T-cell (primary cell): ENCODE measurements at regions not wholly inside any gene's neighbourhood (a gene's known extent, or its start where the extent isn't known, plus 50 kb on each side); places are given as distances from the start of the nearest gene placed in this dataset.

Experiments used
- ATAC-seq, 4 experiments: fragments of 200-7000 bp in 3 of 4; fragments of 150-1000 bp in 1 of 4; cut with Tn5 transposase; replicated peaks in 1 of 4; 1 replicate in 3 of 4; 2 replicates in 1 of 4; pipeline ENCODE4 v1.10.0; 2021; ENCODE audit warnings: moderate library complexity in 3 of 4, mild to moderate bottlenecking in 2 of 4, moderate number of reproducible peaks in 1 of 4
- CTCF ChIA-PET, 2 donors: fragments of 300-600 bp; sonication (Branson Sonifier 250); formaldehyde crosslinking; loops; one replicate each; lab custom pipeline; 2022; ENCODE audit warnings: antibody characterized with exemption in 2 of 2; lab: Charles Lee
- POLR2A ChIA-PET, 2 donors: fragments of 300-600 bp; sonication (Branson Sonifier 250); formaldehyde crosslinking; loops; one replicate each; lab custom pipeline; 2022; ENCODE audit warnings: antibody characterized with exemption in 2 of 2; lab: Charles Lee
- DNase-seq, 35 experiments: peaks; one replicate each; pipeline versions ENCODE4 v3.0.0 to v3.0.0-alpha.2; 2013 to 2023
- H3K27ac ChIP-seq: one replicate; pipeline ENCODE4 v1.5.1; 2013; ENCODE audit warnings: low read length
- H3K27me3 ChIP-seq, 2 experiments: replicated peaks in 1 of 2; 1 replicate in 1 of 2; 2 replicates in 1 of 2; pipeline versions ENCODE4 v1.6.1 to v1.7.0; 2013; ENCODE audit warnings: low read length in 1 of 2, mixed read lengths in 1 of 2; ENCODE audit not compliant: control insufficient read depth in 2 of 2, insufficient read depth in 2 of 2; ENCODE audit errors: extremely low read depth in 1 of 2
- H3K36me3 ChIP-seq, 2 donors: 1 replicate in 1 of 2; 2 replicates in 1 of 2; pipeline versions ENCODE4 v1.6.1 to v1.7.0; 2013; ENCODE audit warnings: low read length in 1 of 2; ENCODE audit not compliant: control insufficient read depth in 2 of 2, insufficient read depth in 1 of 2; ENCODE audit errors: extremely low read depth in 1 of 2
- H3K4me1 ChIP-seq, 2 experiments: 1 replicate in 1 of 2; 2 replicates in 1 of 2; pipeline versions ENCODE4 v1.6.1 to v1.7.0; 2013; ENCODE audit warnings: low read length in 2 of 2, mixed read lengths in 1 of 2; ENCODE audit not compliant: insufficient read depth in 2 of 2, control insufficient read depth in 1 of 2; ENCODE audit errors: extremely low read depth in 1 of 2
- H3K4me3 ChIP-seq, 2 donors: 1 replicate in 1 of 2; 2 replicates in 1 of 2; pipeline versions ENCODE4 v1.5.1 to v1.7.0; 2013; ENCODE audit warnings: mild to moderate bottlenecking in 2 of 2, low read length in 1 of 2, moderate library complexity in 1 of 2; ENCODE audit not compliant: control insufficient read depth in 1 of 2; ENCODE audit errors: extremely low read depth in 1 of 2
- H3K9me3 ChIP-seq: 2 replicates; pipeline ENCODE4 v1.7.0; 2013
- H3K27ac Mint-ChIP-seq, 2 donors: one replicate each; pipeline ENCODE4 v1.8.0; 2020 to 2021; ENCODE audit warnings: mild to moderate bottlenecking in 2 of 2, mixed read lengths in 2 of 2
- H3K27me3 Mint-ChIP-seq, 2 donors: one replicate each; pipeline ENCODE4 v1.8.0; 2021 to 2022; ENCODE audit warnings: mixed read lengths in 2 of 2
- H3K36me3 Mint-ChIP-seq: one replicate; pipeline ENCODE4 v1.8.0; 2021; ENCODE audit warnings: mixed read lengths
- H3K4me1 Mint-ChIP-seq, 3 donors: one replicate each; pipeline ENCODE4 v1.8.0; 2020 to 2022; ENCODE audit warnings: mixed read lengths in 3 of 3, mild to moderate bottlenecking in 1 of 3
- H3K4me3 Mint-ChIP-seq, 3 donors: one replicate each; pipeline ENCODE4 v1.8.0; 2020 to 2022; ENCODE audit warnings: mild to moderate bottlenecking in 3 of 3, mixed read lengths in 3 of 3, moderate library complexity in 3 of 3
- H3K9me3 Mint-ChIP-seq, 3 donors: one replicate each; pipeline ENCODE4 v1.8.0; 2020 to 2022; ENCODE audit warnings: mixed read lengths in 3 of 3
- WGBS: methylation state at CpG from one replicate; pipeline ENCODE4 v1.1.5; 2013; ENCODE audit warnings: missing lambda C conversion rate; ENCODE audit not compliant: insufficient coverage; 5-methylcytosine and 5-hydroxymethylcytosine counted together

DNA sequence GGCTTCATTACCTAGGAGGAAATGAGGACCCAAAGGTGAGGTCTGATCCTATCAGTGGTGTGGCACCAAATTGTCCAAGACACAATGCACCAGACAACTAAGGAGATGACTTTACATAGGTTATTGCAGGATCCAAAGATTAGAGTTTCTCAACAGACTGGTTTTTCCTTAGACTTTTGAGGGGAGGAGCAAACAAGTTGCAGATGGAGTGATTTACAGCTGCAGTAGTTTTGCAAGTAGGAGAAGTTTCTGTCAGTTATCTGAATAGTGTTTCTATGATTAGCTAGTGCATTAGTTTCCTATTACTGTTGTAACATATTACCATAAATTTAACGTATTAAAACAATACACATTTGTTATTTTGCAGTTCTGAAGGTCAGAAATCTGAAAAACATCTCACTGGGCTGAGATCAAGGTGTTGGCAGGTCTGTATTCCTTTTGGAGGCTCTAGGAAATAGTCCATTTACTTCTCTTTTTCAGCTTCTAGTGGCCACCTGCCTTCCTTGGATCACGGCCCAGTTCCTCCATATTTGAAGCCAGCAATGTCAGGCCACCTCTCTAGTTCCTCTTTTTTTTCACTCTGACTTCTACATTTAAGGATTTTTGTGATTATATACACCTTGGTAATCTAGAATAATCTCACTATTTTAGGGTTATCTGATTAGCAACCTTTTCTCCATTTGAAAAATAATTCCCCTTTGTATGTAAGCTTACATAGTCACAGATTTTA is 994.9 kb downstream of the REEP3 start:
- no peaks in the 10 kb centered on the region for H3K27me3 ChIP-seq
- Mint-ChIP-seq H3K27me3 (no peaks in the 10 kb centered on the region), H3K36me3 (no peaks in the 10 kb centered on the region), H3K27ac (no peak overlapping the region), H3K4me3 (no peak overlapping the region), H3K9me3 (peaks cover 0 to 6% (median 5%) of the 10 kb centered on the region in 3 donors), H3K4me1 (no peaks in the 10 kb centered on the region)
- H3K9me3 ChIP-seq, result no peaks in the 10 kb centered on the region
- H3K4me1 ChIP-seq, result no peaks in the 10 kb centered on the region
- no peaks in the 10 kb centered on the region for H3K36me3 ChIP-seq
- H3K27ac ChIP-seq, result no peak overlapping the region
- no peak for ATAC-seq
- WGBS, result no CpG with 5 or more reads among the region's 2 CpGs
- H3K4me3 ChIP-seq, result no peak overlapping the region
- ChIA-PET CTCF (no interaction called here), POLR2A (no interaction called here)
- no peak for DNase-seq

DNA sequence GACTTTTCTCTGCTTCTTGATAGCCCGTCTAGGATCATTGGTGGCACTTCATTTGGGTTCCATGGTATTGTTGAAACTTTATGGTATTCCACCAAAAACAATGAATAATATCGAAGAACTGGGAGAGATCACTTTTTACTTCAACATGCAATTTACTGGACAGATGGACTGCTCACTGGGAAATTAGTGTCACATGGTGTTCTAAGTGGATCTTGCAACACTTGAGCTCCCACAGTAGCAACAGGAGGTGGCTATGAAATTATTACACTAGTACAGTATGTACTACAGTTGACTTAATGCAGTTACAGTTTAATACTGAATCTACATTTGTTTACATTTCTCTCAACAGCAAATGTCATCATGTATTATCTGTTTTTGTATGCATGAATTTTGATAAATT is 997.3 kb downstream of the REEP3 start:
- H3K4me1 Mint-ChIP-seq, result no peaks in the 10 kb centered on the region
- H3K27ac Mint-ChIP-seq, result no peak overlapping the region
- H3K4me3 ChIP-seq, result no peak overlapping the region
- no peak overlapping the region for H3K4me3 Mint-ChIP-seq
- ChIA-PET POLR2A (no interaction called here), CTCF (no interaction called here)
- H3K27ac ChIP-seq, result no peak overlapping the region
- no peaks in the 10 kb centered on the region for H3K36me3 ChIP-seq
- no peaks in the 10 kb centered on the region for H3K4me1 ChIP-seq
- no peaks in the 10 kb centered on the region for H3K36me3 Mint-ChIP-seq
- H3K9me3 Mint-ChIP-seq, result peaks cover 0 to 5% (median 5%) of the 10 kb centered on the region in 3 donors
- H3K27me3 Mint-ChIP-seq, result no peaks in the 10 kb centered on the region
- WGBS, result no CpG with 5 or more reads among the region's 2 CpGs
- DNase-seq, result no peak
- H3K27me3 ChIP-seq, result no peaks in the 10 kb centered on the region
- H3K9me3 ChIP-seq, result no peaks in the 10 kb centered on the region
- ATAC-seq, result no peak

DNA sequence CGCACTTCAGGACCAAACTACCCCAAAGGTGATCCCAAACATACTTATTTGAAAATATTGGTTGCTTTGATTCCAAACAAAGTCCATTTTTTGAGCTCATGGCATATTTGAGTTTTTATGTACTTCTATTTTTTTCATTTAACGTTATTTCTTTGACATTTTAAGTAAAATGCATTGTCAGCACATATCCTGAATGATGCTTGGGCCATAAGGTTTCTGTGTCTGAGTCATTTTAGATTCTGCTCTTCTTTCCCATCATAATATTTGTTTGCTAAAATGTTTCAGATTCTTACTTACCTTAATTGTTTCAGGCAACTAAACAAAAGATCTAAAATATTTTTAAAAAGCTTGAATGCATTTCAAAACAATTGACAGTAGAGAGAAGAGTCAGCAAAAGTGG is 998.2 kb downstream of the REEP3 start:
- peaks cover 0 to 8% (median 5%) of the 10 kb centered on the region in 3 donors for H3K9me3 Mint-ChIP-seq
- WGBS, result no CpG with 5 or more reads among the region's 2 CpGs
- ChIA-PET POLR2A (no interaction called here), CTCF (no interaction called here)
- H3K4me1 ChIP-seq, result no peaks in the 10 kb centered on the region
- no peaks in the 10 kb centered on the region for H3K4me1 Mint-ChIP-seq
- H3K4me3 ChIP-seq, result no peak overlapping the region
- H3K36me3 Mint-ChIP-seq, result no peaks in the 10 kb centered on the region
- DNase-seq (no peak), ATAC-seq (no peak)
- H3K27me3 Mint-ChIP-seq, result no peaks in the 10 kb centered on the region
- H3K27ac Mint-ChIP-seq, result no peak overlapping the region
- H3K27ac ChIP-seq, result no peak overlapping the region
- no peak overlapping the region for H3K4me3 Mint-ChIP-seq
- no peaks in the 10 kb centered on the region for H3K27me3 ChIP-seq
- no peaks in the 10 kb centered on the region for H3K9me3 ChIP-seq
- no peaks in the 10 kb centered on the region for H3K36me3 ChIP-seq

DNA sequence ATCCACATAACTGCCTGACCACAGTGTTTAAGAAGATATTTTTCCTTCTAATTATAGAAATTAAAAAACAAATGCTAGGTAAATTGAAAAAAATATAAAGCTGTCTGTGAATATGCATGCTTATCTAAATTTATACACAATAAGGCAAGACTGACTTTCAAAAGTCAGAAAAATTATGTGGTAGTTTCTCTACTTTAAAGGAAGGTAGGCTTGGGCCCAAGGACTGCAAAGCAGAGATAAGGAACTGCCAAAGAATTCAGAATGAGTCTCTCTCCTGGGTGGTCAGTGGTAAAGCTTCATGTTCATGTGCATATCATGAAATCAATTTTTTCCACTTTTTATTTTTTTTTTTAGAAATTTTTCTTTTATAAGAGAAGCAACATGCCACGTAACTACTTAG is 998.6 kb downstream of the REEP3 start:
- no peaks in the 10 kb centered on the region for H3K4me1 ChIP-seq
- CTCF ChIA-PET, result no interaction called here
- H3K9me3 ChIP-seq, result no peaks in the 10 kb centered on the region
- Mint-ChIP-seq H3K27me3 (no peaks in the 10 kb centered on the region), H3K27ac (no peak overlapping the region), H3K36me3 (no peaks in the 10 kb centered on the region), H3K9me3 (peaks cover 0 to 8% (median 5%) of the 10 kb centered on the region in 3 donors), H3K4me3 (no peak overlapping the region), H3K4me1 (no peaks in the 10 kb centered on the region)
- no peaks in the 10 kb centered on the region for H3K36me3 ChIP-seq
- DNase-seq (no peak), ATAC-seq (no peak)
- POLR2A ChIA-PET, result no interaction called here
- no peaks in the 10 kb centered on the region for H3K27me3 ChIP-seq
- WGBS, result no CpG with 5 or more reads among the region's 1 CpG
- no peak overlapping the region for H3K4me3 ChIP-seq
- no peak overlapping the region for H3K27ac ChIP-seq

DNA sequence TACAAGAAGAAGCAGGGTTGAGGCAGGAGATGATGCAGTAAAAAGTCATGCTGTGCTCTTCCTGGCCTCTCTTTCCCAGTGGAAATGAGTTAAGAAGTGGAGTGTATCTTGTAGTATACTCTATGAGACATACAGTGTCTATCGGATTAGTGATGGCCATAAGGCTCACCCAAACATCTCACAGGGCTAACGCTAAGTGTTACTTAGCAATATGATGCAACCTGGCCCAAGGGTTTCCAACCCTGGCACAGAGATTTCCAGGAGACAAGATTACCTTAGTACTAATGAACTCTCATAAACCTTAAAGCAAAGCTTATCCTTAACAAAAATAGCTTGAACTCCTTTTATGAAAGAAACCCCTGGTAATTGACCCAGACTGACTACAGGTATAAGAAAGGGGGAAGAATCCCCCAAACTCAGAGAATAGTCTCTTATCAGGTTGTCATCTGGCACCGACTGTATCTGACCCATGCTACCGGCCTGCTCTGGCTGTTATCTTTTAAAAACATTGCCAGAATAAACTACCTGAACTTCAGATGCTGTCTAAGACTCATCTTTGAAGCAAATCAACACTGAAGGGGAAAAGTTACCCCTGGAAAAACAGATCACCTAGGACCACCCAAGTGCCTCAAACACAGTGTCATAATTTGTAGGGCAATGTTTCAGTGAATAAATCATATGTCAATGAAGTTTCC is 1002.0 kb downstream of the REEP3 start:
- Mint-ChIP-seq H3K27me3 (no peaks in the 10 kb centered on the region), H3K4me3 (no peak overlapping the region), H3K27ac (no peak overlapping the region), H3K4me1 (no peaks in the 10 kb centered on the region), H3K36me3 (no peaks in the 10 kb centered on the region), H3K9me3 (peaks cover 0 to 12% (median 3%) of the 10 kb centered on the region in 3 donors)
- no peak overlapping the region for H3K4me3 ChIP-seq
- H3K36me3 ChIP-seq, result no peaks in the 10 kb centered on the region
- ChIA-PET POLR2A (no interaction called here), CTCF (no interaction called here)
- no peak for ATAC-seq
- no peak overlapping the region for H3K27ac ChIP-seq
- H3K27me3 ChIP-seq, result no peaks in the 10 kb centered on the region
- H3K4me1 ChIP-seq, result no peaks in the 10 kb centered on the region
- no peaks in the 10 kb centered on the region for H3K9me3 ChIP-seq
- 92% methylated on average over 2 of the region's 4 CpGs for WGBS
- no peak for DNase-seq

DNA sequence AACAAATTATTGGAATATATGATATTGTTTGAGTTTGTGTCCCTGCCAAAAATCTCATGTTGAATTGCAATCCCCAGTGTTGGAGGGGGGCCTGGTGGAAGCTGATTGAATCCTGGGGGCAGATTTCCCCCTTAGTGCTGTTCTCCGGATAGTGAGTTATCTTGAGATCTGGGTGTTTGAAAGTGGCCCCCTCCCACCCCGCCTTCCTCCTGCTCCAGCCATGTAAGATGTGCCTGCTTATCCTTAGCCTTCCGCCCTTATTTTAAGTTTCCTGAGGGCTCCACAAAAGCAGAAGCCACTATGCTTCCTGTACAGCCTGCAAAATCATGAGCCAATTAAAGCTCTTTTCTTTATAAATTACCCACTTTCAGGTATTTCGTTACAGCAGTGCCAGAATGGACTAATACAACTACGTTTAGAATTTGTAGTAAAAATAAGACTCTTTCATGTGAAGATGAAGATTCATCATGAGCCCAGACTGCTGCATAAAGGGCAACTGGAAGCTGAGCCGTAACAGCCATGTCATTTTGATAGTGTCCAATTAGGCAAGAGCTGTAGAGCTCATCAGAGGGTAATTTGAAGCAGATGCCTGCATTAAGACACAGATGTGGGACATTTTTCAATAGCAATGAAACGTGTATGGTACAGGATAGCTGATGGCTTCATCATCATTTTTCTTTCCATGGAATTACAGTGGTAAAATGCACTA is 1007.2 kb downstream of the REEP3 start:
- Mint-ChIP-seq H3K27ac (no peak overlapping the region), H3K9me3 (peaks cover 4 to 12% (median 4%) of the 10 kb centered on the region in 3 donors), H3K36me3 (no peaks in the 10 kb centered on the region), H3K27me3 (no peaks in the 10 kb centered on the region), H3K4me3 (no peak overlapping the region), H3K4me1 (no peaks in the 10 kb centered on the region)
- DNase-seq, result no peak
- WGBS, result 75% methylated on average over 3 of the region's 7 CpGs
- ChIA-PET POLR2A (no interaction called here), CTCF (interaction anchor here in 1 of 2 donors (0.5 kb wide), 1 partner anchor 704 kb away, joined by 4 read pairs; no protein-coding TSS in a partner anchor)
- H3K27me3 ChIP-seq, result no peaks in the 10 kb centered on the region
- H3K27ac ChIP-seq, result no peak overlapping the region
- H3K4me3 ChIP-seq, result no peak overlapping the region
- no peaks in the 10 kb centered on the region for H3K4me1 ChIP-seq
- no peaks in the 10 kb centered on the region for H3K9me3 ChIP-seq
- no peak for ATAC-seq
- H3K36me3 ChIP-seq, result no peaks in the 10 kb centered on the region
